Adrenal gland (tissue), 5 donors: ENCODE measurements at regions not wholly inside any gene's neighbourhood (a gene's known extent, or its start where the extent isn't known, plus 50 kb on each side); places are given as distances from the start of the nearest gene placed in this dataset.

Experiments
- POLR2A ChIP-seq, 2 donors: fragments of 450-650 bp; IDR thresholded peaks; one replicate each; pipeline ENCODE4 v1.6.1; 2017; ENCODE audit warnings: antibody characterized with exemption in 2 of 2, mild to moderate bottlenecking in 2 of 2, moderate library complexity in 1 of 2
- TF ChIP-seq, protein P1 (sequence below), 6 experiments: fragments of 450-650 bp in 4 of 6; fragments of 200-600 bp in 2 of 6; sonication (generic) in 1 of 6; IDR thresholded peaks; 1 replicate in 5 of 6; 2 replicates in 1 of 6; pipeline versions ENCODE4 v1.5.1 to v1.8.0; 2016 to 2021; ENCODE audit warnings: antibody characterized with exemption in 6 of 6, mild to moderate bottlenecking in 2 of 6, moderate library complexity in 1 of 6
- donor health status: DM: no; HTN: no; CAD: no.

DNA sequence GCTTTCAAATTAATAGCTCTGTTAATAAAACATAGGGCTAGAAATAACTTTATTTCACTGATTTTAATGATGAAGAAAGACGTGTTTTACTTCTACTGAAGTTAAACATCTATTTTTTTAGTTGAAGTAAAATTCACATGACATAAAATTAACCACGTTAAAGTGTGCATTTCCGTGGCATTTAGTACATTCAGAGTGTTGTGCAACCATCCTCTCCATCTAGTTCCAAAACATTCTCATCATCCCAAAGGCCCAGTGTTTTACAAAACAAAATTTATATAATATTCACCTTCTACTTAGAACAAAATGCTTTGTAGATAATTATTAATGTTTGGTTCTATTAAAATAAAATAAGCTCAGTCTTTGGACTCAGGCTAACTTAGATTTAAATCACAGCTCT lies 108.5 kb upstream of the GNG12 start:
- TF ChIP-seq POLR2A (IDR thresholded peaks at IDR 0.05) = no peak
- TF ChIP-seq, protein P1, sequence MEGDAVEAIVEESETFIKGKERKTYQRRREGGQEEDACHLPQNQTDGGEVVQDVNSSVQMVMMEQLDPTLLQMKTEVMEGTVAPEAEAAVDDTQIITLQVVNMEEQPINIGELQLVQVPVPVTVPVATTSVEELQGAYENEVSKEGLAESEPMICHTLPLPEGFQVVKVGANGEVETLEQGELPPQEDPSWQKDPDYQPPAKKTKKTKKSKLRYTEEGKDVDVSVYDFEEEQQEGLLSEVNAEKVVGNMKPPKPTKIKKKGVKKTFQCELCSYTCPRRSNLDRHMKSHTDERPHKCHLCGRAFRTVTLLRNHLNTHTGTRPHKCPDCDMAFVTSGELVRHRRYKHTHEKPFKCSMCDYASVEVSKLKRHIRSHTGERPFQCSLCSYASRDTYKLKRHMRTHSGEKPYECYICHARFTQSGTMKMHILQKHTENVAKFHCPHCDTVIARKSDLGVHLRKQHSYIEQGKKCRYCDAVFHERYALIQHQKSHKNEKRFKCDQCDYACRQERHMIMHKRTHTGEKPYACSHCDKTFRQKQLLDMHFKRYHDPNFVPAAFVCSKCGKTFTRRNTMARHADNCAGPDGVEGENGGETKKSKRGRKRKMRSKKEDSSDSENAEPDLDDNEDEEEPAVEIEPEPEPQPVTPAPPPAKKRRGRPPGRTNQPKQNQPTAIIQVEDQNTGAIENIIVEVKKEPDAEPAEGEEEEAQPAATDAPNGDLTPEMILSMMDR (IDR thresholded peaks at IDR 0.05) = no peak
